Coronary artery (tissue), 2 donors: ENCODE measurements at regions not wholly inside any gene's neighbourhood (a gene's known extent, or its start where the extent isn't known, plus 50 kb on each side); places are given as distances from the start of the nearest gene placed in this dataset.
"Not testable (repeated sequence)": the region's sequence is repeated elsewhere in the genome, so short reads cannot be mapped to it uniquely, and the experiment has no call there.

Source experiments
- DNase-seq: peaks from one replicate; pipeline ENCODE4 v3.0.0-alpha.2; 2017; ENCODE audit warnings: low spot score
- H3K27ac ChIP-seq, 2 donors: fragments of 200-600 bp; sonication (generic); one replicate each; pipeline ENCODE4 v1.5.1; 2016 to 2019
- H3K4me3 ChIP-seq: fragments of 200-600 bp; sonication (generic); 2 replicates; pipeline ENCODE4 v1.5.1; 2016; ENCODE audit warnings: mild to moderate bottlenecking, moderate library complexity
- CTCF ChIP-seq: fragments of 200-600 bp; sonication (generic); IDR thresholded peaks from one replicate; pipeline ENCODE4 v1.5.1; 2019; ENCODE audit warnings: antibody characterized with exemption

GRCh38 chr4:187077744-187078401 is 354.2 kb upstream of the FAT1 start:
- no peak overlapping the region for H3K4me3 ChIP-seq
- DNase-seq, result no peak
- H3K27ac ChIP-seq, result no peak overlapping the region
- TF ChIP-seq CTCF, result no peak

GRCh38 chr4:187084701-187085100 is 361.0 kb upstream of the FAT1 start:
- DNase-seq, result no peak
- TF ChIP-seq CTCF, result no peak
- H3K4me3 ChIP-seq, result no peak overlapping the region

GRCh38 chr4:187085339-187085738 is 361.7 kb upstream of the FAT1 start:
- DNase-seq, result no peak
- no peak for TF ChIP-seq CTCF
- no peak overlapping the region for H3K27ac ChIP-seq
- H3K4me3 ChIP-seq, result no peak overlapping the region

More at GRCh38 chr4:187084701-187085100, 361.0 kb upstream of the FAT1 start:
- no peak overlapping the region for H3K27ac ChIP-seq

GRCh38 chr4:187086151-187086550 is 362.5 kb upstream of the FAT1 start:
- H3K4me3 ChIP-seq, result no peak overlapping the region
- no peak for DNase-seq
- no peak overlapping the region for H3K27ac ChIP-seq
- no peak for TF ChIP-seq CTCF

- Histone ChIP-seq H3K27ac (no peak overlapping the region), H3K4me3 (no peak overlapping the region)
- no peak for TF ChIP-seq CTCF
- no peak for DNase-seq
These were observed 364.6 kb upstream of the FAT1 start for GRCh38 chr4:187088070-187088799.

GRCh38 chr4:187090401-187090800 is 366.7 kb upstream of the FAT1 start:
- no peak overlapping the region for H3K27ac ChIP-seq
- H3K4me3 ChIP-seq, result no peak overlapping the region
- TF ChIP-seq CTCF, result no peak
- DNase-seq, result no peak

GRCh38 chr4:187090832-187091231 is 367.2 kb upstream of the FAT1 start:
- not testable (repeated sequence) for H3K4me3 ChIP-seq, DNase-seq, H3K27ac ChIP-seq
